Nucleus accumbens (tissue), 56 donors: ENCODE measurements at regions not wholly inside any gene's neighbourhood (a gene's known extent, or its start where the extent isn't known, plus 50 kb on each side); places are given as distances from the start of the nearest gene placed in this dataset.
A peak's percentile ranks its signal among the peaks of the same experiment; 100 is the strongest.
"Not testable (repeated sequence)": the region's sequence is repeated elsewhere in the genome, so short reads cannot be mapped to it uniquely, and the experiment has no call there.

ENCODE experiments used
- DNase-seq, 56 donors: peaks; one replicate each; lab custom pipeline; 2025; lab: John Stamatoyannopoulos, UW

GRCh38 chr15:79492065-79492464 is 59.9 kb downstream of the MINAR1 start:
- no peak for DNase-seq

DNA sequence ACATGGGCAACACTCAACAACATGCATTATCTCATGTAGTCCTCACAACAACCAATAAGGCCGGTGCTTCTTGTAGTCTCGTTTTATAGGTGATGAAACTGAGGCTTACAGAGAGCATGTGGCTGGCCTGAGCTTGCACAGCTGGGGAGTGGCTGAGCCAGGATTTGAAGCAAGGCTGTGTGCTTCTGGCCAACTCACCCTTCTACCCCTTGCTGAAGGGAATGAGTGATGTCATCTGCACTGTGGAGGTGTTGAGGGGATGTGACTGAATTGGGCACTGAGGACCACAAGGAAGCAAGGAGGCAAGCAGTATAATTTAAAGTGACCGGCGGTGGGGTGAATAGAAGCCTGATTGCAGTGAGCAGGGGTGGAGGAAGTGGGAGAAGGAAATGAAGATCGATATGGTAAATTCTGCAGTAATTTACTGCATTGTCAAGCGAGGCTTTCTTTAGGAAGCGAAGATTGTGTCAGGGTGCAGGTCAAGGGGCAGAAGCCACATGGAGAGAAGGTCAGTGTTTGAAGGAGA is 62.3 kb downstream of the MINAR1 start:
- DNase-seq: no peak

- DNase-seq: peak in 1 of 56 donors; percentile 8
Observed at GRCh38 chr15:79494963-79495755, 63.0 kb downstream of the MINAR1 start.

GRCh38 chr15:79495775-79496174 is 63.6 kb downstream of the MINAR1 start:
- DNase-seq: no peak

GRCh38 chr15:79496838-79497237 is 64.7 kb downstream of the MINAR1 start:
- DNase-seq: no peak

- no peak for DNase-seq
Observed at GRCh38 chr15:79501086-79501485, 69.0 kb downstream of the MINAR1 start.

DNA sequence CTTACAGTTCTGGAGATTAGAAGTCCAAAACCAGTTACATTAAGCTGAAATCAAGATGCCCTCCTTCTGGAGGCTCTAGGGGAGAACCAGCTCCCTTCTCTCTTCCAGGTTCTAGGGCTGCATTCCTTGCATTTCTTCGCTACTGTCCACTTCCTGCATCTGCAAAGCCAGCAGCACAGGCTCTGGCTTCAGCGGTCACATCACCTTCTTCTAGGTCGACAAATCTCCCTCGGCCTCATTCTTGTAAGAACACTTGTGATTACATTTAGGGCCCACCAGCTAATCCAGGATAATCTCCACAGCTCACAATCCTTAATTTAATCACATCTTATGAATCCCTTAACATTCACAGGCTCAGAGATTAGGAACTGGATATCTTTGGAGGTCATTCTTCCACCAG is 73.8 kb downstream of the MINAR1 start:
- DNase-seq: no peak

- not testable (repeated sequence) for DNase-seq
Observed at GRCh38 chr15:79512844-79513243, 80.7 kb downstream of the MINAR1 start.

DNA sequence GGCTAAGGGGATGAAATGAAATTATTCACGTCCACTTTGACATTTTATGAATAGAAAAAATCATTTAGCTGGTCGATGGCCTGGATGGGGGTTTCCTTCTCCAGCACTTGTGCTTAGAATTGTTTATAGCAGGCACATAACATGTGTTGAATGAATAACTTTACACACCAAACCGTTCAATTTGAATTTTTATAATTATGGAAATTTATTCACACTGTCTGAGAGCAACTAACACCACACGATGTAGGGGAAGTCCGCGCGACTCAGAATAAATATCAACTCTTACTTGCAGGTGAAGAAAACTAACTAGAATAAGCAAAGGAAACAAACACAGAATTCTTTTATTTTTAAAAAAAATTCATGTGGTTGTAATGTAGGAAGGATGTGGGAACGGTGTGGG is 81.3 kb downstream of the MINAR1 start:
- DNase-seq: no peak

DNA sequence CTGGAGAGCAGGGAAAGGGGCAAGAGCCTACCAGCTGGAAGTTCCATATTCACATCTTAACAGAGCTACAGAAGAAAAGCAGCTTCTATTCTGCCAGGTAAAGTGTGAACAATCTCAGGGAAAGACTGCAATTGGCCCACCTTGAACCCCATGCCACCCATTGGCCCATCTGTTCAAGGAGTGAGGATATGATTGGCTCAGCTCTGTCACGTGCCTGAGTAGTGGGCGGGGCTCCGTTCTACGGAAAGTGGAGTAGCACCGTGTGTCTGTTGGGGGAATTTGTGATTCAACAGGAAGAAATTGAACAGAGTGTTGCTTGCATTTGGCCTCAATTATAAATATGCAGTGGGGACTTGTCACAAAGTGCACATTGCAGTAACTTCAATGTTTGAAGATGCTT is 81.8 kb downstream of the MINAR1 start:
- peak in 1 of 56 donors; percentile 1 for DNase-seq

DNA sequence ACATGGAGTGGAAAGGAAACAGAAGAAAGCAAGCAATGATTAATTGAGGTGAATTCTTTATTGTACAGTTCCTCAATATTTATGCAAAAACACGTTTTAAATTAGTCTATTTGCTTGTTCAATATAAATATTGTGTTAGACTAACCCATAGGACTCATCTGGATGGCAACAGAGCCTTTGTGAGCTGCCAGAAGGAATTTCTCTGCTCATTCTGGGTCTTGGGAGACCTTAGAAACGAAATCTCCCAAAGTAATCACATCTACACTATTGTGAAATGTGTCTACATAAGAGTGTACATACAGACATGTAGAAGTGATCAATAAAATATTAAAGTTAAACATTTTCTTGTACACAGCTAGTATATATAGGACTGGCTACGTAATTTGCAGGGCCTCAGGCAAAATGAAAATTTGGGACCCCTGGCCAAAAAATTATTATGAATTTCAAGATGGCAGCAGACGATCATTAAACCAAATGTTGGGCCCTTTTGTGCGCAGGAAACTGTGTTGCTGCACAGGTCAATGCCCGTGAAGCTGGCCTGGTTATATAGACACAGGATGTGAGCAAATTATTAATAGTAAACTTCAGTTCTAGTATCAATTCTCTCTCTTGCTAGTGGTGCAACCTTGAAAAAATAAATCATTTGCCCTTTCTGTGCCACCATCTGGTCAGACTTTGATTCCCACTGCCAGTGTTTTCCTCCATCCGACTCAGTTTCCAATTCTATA is 83.3 kb downstream of the MINAR1 start:
- DNase-seq: no peak

DNA sequence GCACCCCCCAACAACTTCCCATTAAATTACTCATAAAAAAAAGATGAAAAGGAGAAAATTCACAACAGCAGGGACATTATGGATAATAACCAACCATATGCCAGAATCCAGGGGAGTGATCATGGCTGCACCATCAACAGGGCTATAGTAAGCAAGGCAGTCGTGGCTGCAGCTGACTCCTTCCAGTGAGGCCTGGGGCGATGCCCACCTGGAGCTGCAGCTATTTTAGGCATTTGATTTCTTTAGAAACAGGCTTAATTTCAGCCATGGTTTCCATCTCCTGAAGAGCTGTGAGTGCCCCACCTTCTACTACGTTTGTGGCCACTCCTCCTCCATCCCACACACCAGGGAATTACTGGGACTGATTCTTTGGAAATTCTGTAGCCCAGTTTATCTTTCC is 84.0 kb downstream of the MINAR1 start:
- no peak for DNase-seq

GRCh38 chr15:79516646-79517045 is 84.5 kb downstream of the MINAR1 start:
- DNase-seq: no peak

DNA sequence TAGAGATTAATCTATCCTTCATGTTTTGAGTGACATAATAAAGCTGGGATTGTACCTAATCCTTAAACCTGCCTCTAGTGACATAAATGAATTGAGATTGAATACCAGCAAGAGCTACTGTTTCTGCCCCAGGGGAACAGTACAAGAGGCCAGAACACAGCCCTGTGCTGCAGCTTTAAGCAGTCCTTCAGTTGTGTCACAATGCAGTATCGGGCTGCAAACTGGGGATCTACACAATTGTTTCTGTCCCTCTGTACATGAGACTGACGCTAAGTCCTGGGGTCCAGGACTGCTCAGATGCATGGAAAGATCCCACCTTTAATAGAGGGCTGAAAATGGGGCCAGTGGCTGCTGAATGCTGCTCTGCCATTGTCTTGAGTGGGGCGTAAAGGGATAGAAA is 87.5 kb downstream of the MINAR1 start:
- no peak for DNase-seq

GRCh38 chr15:79520654-79521053 is 88.5 kb downstream of the MINAR1 start:
- no peak for DNase-seq

GRCh38 chr15:79522656-79523055 is 90.5 kb downstream of the MINAR1 start:
- DNase-seq: no peak

- peak in 26 of 56 donors; percentile 0 to 53 (median 12) for DNase-seq
Observed at GRCh38 chr15:79523266-79523665, 91.1 kb downstream of the MINAR1 start.

- DNase-seq: no peak
Observed at GRCh38 chr15:79524531-79524930, 92.4 kb downstream of the MINAR1 start.

DNA sequence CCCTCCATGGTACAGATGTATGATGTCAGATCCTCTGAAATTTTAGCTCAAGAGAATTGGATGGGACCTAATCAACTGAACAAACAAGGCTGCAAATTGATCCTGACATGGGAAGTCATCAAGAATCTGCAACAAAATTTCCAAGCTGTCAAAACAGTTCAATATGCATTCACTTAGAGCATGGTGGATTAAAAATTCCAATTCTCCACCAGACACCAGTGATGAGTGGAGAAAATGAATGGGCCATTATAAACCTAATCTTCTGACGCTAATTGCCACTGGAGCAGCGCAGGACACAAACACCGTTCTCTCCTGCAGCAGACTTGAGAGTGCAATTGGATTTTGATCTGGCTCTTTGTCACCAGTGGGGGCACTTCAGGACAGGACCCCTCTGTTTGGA is 94.2 kb downstream of the MINAR1 start:
- DNase-seq: no peak

DNA sequence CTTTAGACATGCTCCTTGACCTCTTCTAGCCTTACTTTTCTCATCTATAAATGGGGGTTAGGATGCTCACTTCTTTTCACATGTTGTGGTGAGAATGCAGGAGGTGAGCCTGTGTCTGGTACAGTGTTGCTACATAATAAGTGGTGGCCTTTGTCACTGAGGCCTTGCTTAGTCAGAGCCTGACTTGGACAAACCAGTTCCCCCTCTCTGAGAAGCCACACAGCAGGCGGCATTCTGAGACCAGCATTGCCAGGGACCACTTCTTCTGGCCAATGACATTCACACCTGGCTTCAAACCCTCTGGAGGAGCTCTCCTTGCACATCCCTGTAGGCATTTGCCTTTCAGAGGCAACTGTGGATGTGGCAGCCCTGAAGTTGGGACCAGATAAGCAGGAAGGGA is 95.7 kb downstream of the MINAR1 start:
- no peak for DNase-seq

DNA sequence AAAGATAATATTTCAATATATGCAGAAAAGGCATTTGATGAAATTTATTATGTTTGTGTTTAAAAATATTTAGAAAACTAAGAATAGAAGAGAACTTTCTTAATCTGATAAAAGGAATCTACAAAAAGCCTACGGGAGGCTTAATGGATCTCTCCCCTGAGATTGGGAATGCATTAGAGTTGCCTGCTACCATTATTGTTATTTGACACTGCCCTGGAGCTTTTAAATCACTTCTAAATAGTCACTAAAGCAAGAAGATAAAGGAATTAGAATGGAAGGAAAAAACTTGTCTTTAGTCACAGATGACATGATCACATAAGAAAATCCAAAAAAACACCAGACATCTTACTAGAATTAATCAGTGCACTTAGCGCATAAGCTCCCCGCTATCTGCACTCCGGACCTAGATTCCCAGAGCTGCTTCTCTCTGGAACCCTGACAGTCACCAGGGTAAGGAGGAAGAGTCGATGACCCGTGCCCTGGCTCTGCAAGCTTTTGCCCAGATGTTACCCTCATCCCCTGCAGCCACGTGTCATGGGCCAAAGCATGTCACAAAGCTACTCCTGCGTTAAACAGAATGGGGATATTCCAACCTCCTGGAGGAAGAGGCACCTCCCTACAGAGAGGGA is 97.1 kb downstream of the MINAR1 start:
- DNase-seq: no peak
